T47D (cell line): ENCODE measurements at regions not wholly inside any gene's neighbourhood (a gene's known extent, or its start where the extent isn't known, plus 50 kb on each side); places are given as distances from the start of the nearest gene placed in this dataset.

Experiments used
- DNase-seq, 2 experiments: peaks; one replicate each; pipeline versions ENCODE4 v3.0.0 to v3.0.0-alpha.2; 2011 to 2012; ENCODE audit warnings: low read depth in 1 of 2, low spot score in 1 of 2
- JUND ChIP-seq: IDR thresholded peaks from 2 replicates; pipeline ENCODE4 v1.6.1; 2012; ENCODE audit warnings: low read depth
- in situ Hi-C: cut with HindIII; loops from 2 replicates; pipeline ENCODE4 v1.10.0; 2016; ENCODE audit warnings: low sequenced_read_pairs, low pct_unique_long_range_greater_than_20kb

GRCh38 chr4:54513741-54514140 lies 144.0 kb upstream of the KIT start:
- DNase-seq, result no peak
- in situ Hi-C loops, result no loop called here
- no peak for TF ChIP-seq JUND

GRCh38 chr4:54516556-54517215 lies 141.1 kb upstream of the KIT start:
- in situ Hi-C loops, result no loop called here
- no peak for TF ChIP-seq JUND
- no peak for DNase-seq

- TF ChIP-seq JUND, result no peak
- in situ Hi-C loops, result no loop called here
- no peak for DNase-seq
Measured at GRCh38 chr4:54517781-54518444, 139.8 kb upstream of the KIT start.

- DNase-seq, result peak in 1 of 2 experiments; percentile 46
- no peak for TF ChIP-seq JUND
- in situ Hi-C loops, result no loop called here
Measured at GRCh38 chr4:54525602-54526001, 132.2 kb upstream of the KIT start.

GRCh38 chr4:54526560-54526959 lies 131.2 kb upstream of the KIT start:
- DNase-seq, result no peak
- TF ChIP-seq JUND, result no peak
- in situ Hi-C loops, result no loop called here

- in situ Hi-C loops, result no loop called here
- no peak for TF ChIP-seq JUND
Measured at GRCh38 chr4:54527532-54527931, 130.2 kb upstream of the KIT start.

GRCh38 chr4:54539500-54540029 lies 118.2 kb upstream of the KIT start:
- peak; percentile 7 to 26 for DNase-seq
- no peak for TF ChIP-seq JUND
- in situ Hi-C loops, result no loop called here

More at GRCh38 chr4:54527532-54527931, 130.2 kb upstream of the KIT start:
- DNase-seq, result no peak

GRCh38 chr4:54540931-54541330 lies 116.8 kb upstream of the KIT start:
- TF ChIP-seq JUND, result no peak
- in situ Hi-C loops, result no loop called here

GRCh38 chr4:54541426-54542118 lies 116.2 kb upstream of the KIT start:
- DNase-seq, result no peak
- no peak for TF ChIP-seq JUND
- in situ Hi-C loops, result no loop called here

More at GRCh38 chr4:54540931-54541330, 116.8 kb upstream of the KIT start:
- no peak for DNase-seq

GRCh38 chr4:54542119-54542438 lies 115.7 kb upstream of the KIT start:
- DNase-seq, result no peak
- in situ Hi-C loops, result no loop called here
- TF ChIP-seq JUND, result no peak

GRCh38 chr4:54542540-54543041 lies 115.2 kb upstream of the KIT start:
- no peak for DNase-seq
- no peak for TF ChIP-seq JUND
- in situ Hi-C loops, result no loop called here

GRCh38 chr4:54543088-54543795 lies 114.5 kb upstream of the KIT start:
- TF ChIP-seq JUND, result no peak
- in situ Hi-C loops, result no loop called here
- DNase-seq, result no peak
